ENCODE measurements at regions not wholly inside any gene's neighbourhood (a gene's known extent, or its start where the extent isn't known, plus 50 kb on each side); places are given as distances from the start of the nearest gene placed in this dataset.

DNA sequence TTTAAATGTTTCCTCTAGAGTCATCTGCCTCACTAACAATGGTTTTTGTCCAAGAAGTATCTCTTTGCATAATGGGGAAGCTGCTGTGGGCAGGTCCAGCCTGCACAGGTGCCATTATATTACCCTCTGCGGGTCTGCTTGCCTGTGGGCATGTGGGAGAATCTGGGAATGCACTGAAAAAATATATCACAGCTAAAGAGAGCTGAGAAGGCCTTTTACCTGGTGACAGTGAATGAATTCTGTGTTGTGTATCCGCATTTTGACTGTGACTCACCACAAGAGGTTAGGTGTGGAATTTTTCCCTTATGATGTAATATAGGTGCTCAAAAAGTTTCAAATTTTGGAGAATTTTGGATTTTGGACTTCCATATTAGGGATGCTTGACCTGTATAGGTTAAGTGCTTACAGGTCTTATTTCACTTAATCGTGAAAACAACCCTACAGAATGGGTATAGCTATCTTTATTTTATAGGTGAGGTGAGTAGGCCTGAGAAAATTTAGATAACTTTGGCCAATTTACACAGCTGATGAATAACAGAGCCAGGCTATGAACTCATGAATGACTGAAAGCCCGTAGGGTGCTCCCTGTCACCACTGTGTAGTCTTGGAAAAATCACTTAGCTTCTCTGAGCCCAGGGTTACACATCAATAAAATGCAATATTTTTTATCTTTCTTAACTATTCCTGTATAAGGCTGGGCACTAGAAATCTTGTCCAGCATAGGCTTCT lies 198.0 kb upstream of the EPHA5 start:
- no peak overlapping the region for H3K27ac ChIP-seq (ENCODE audit: low read length)
- H3K36me3 ChIP-seq (ENCODE audit: control insufficient read depth, insufficient read depth, low read length), result no peaks in the 10 kb centered on the region
- no peak overlapping the region for H3K4me3 ChIP-seq (ENCODE audit: low read length)
- H3K27me3 ChIP-seq (ENCODE audit: control insufficient read depth, insufficient read depth, low read length), result no peaks in the 10 kb centered on the region
- H3K9me3 ChIP-seq (replicated peaks; ENCODE audit: control insufficient read depth, low read depth, low read length), result no peaks in the 10 kb centered on the region
- no peaks in the 10 kb centered on the region for H3K4me1 ChIP-seq (ENCODE audit: control insufficient read depth, insufficient read depth, low read length)
- WGBS (ENCODE audit: insufficient coverage), result 73% methylated on average over 2 of the region's 4 CpGs
- no peak for DNase-seq

- no peak for DNase-seq
- no peaks in the 10 kb centered on the region for H3K36me3 ChIP-seq (ENCODE audit: control insufficient read depth, insufficient read depth, low read length)
- H3K27ac ChIP-seq (ENCODE audit: low read length), result no peak overlapping the region
- WGBS (ENCODE audit: insufficient coverage), result 78% methylated on average over 2 of the region's 4 CpGs
- no peak overlapping the region for H3K4me3 ChIP-seq (ENCODE audit: low read length)
- H3K9me3 ChIP-seq (replicated peaks; ENCODE audit: control insufficient read depth, low read depth, low read length), result no peaks in the 10 kb centered on the region
- H3K4me1 ChIP-seq (ENCODE audit: control insufficient read depth, insufficient read depth, low read length), result no peaks in the 10 kb centered on the region
- no peaks in the 10 kb centered on the region for H3K27me3 ChIP-seq (ENCODE audit: control insufficient read depth, insufficient read depth, low read length)
Observed at GRCh38 chr4:65865489-65865888, 195.2 kb upstream of the EPHA5 start.

DNA sequence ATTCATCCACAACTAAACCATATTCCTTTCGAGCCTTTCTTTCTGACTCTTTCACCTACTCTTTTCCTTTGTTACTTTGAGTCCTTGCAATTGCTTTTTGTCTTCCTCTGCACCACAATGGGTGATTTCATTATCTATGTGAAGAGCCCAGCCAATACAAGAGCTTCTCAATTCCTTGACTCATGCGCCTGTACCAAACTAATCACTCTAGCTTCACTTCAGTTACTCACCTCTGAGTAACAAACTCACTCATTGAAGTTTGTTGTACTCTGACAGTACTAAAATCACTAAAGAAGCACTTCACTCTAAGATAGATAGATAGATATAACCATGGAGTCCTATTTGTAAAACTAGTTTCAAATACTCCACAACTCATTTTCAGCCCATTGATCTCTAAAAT lies 191.7 kb upstream of the EPHA5 start:
- no CpG with 5 or more reads among the region's 2 CpGs for WGBS (ENCODE audit: insufficient coverage)

GRCh38 chr4:65845199-65845773 lies 175.0 kb upstream of the EPHA5 start:
- Histone ChIP-seq H3K27me3 (ENCODE audit: control insufficient read depth, insufficient read depth, low read length) (no peaks in the 10 kb centered on the region), H3K27ac (ENCODE audit: low read length) (no peak overlapping the region), H3K4me3 (ENCODE audit: low read length) (no peak overlapping the region), H3K9me3 (replicated peaks; ENCODE audit: control insufficient read depth, low read depth, low read length) (no peaks in the 10 kb centered on the region), H3K36me3 (ENCODE audit: control insufficient read depth, insufficient read depth, low read length) (no peaks in the 10 kb centered on the region), H3K4me1 (ENCODE audit: control insufficient read depth, insufficient read depth, low read length) (no peaks in the 10 kb centered on the region)
- WGBS (ENCODE audit: insufficient coverage), result 100% methylated on average over 1 of the region's 4 CpGs
- DNase-seq, result no peak

More for the DNA sequence above, 191.7 kb upstream of the EPHA5 start:
- Histone ChIP-seq H3K4me3 (ENCODE audit: low read length) (no peak overlapping the region), H3K4me1 (ENCODE audit: control insufficient read depth, insufficient read depth, low read length) (no peaks in the 10 kb centered on the region), H3K9me3 (replicated peaks; ENCODE audit: control insufficient read depth, low read depth, low read length) (no peaks in the 10 kb centered on the region), H3K36me3 (ENCODE audit: control insufficient read depth, insufficient read depth, low read length) (no peaks in the 10 kb centered on the region), H3K27ac (ENCODE audit: low read length) (no peak overlapping the region), H3K27me3 (ENCODE audit: control insufficient read depth, insufficient read depth, low read length) (no peaks in the 10 kb centered on the region)
- no peak for DNase-seq

DNA sequence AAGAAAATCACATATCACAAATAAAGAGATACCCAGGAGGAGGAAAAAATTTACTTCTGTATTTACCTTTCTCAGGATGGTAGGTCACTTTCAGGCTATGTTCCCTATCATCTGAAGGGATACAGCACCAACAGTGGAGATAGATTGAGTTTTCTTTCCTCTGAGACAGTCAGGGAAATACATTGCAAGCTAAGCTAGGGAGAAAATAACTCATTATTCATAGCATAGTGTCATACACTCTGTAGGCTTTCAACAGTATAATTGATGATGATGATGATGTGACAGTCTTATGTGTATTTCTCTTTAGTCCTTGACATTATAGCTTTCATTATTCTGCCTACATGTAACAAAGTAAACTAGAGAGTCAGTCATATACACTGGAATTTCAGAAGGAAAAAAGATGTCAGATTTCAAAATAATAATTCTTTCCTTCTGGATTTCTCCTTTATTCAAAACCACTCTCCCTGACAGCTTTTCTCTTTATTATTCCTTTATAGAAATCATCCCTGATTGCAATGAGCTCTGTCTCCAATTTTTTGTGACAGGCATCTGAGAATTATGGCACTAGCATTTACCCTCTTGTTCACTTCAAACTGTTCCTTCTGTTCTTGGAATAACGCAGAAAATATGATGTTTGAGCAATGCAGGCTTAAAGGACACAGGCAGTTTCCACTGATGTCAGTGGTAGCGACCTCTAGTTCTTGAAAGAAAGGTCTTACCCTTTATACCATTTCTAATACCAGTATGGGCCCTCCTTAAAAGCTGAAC lies 169.1 kb upstream of the EPHA5 start:
- Histone ChIP-seq H3K9me3 (replicated peaks; ENCODE audit: control insufficient read depth, low read depth, low read length) (no peaks in the 10 kb centered on the region), H3K4me1 (ENCODE audit: control insufficient read depth, insufficient read depth, low read length) (no peaks in the 10 kb centered on the region), H3K4me3 (ENCODE audit: low read length) (no peak overlapping the region), H3K27ac (ENCODE audit: low read length) (no peak overlapping the region), H3K27me3 (ENCODE audit: control insufficient read depth, insufficient read depth, low read length) (no peaks in the 10 kb centered on the region), H3K36me3 (ENCODE audit: control insufficient read depth, insufficient read depth, low read length) (no peaks in the 10 kb centered on the region)
- 20% methylated on average over 1 of the region's 2 CpGs for WGBS (ENCODE audit: insufficient coverage)
- no peak for DNase-seq

- H3K36me3 ChIP-seq (ENCODE audit: control insufficient read depth, insufficient read depth, low read length), result no peaks in the 10 kb centered on the region
- H3K27ac ChIP-seq (ENCODE audit: low read length), result no peak overlapping the region
- H3K4me1 ChIP-seq (ENCODE audit: control insufficient read depth, insufficient read depth, low read length), result no peaks in the 10 kb centered on the region
- no peak overlapping the region for H3K4me3 ChIP-seq (ENCODE audit: low read length)
- no peak for DNase-seq
- H3K9me3 ChIP-seq (replicated peaks; ENCODE audit: control insufficient read depth, low read depth, low read length), result no peaks in the 10 kb centered on the region
- no peaks in the 10 kb centered on the region for H3K27me3 ChIP-seq (ENCODE audit: control insufficient read depth, insufficient read depth, low read length)
Observed at GRCh38 chr4:65834707-65835106, 164.4 kb upstream of the EPHA5 start.

GRCh38 chr4:65831828-65832227 lies 161.5 kb upstream of the EPHA5 start:
- H3K27me3 ChIP-seq (ENCODE audit: control insufficient read depth, insufficient read depth, low read length), result no peaks in the 10 kb centered on the region
- no peak for DNase-seq
- no peaks in the 10 kb centered on the region for H3K4me1 ChIP-seq (ENCODE audit: control insufficient read depth, insufficient read depth, low read length)
- WGBS (ENCODE audit: insufficient coverage), result no CpG with 5 or more reads among the region's 6 CpGs
- H3K36me3 ChIP-seq (ENCODE audit: control insufficient read depth, insufficient read depth, low read length), result no peaks in the 10 kb centered on the region
- H3K4me3 ChIP-seq (ENCODE audit: low read length), result no peak overlapping the region
- no peaks in the 10 kb centered on the region for H3K9me3 ChIP-seq (replicated peaks; ENCODE audit: control insufficient read depth, low read depth, low read length)
- no peak overlapping the region for H3K27ac ChIP-seq (ENCODE audit: low read length)

DNA sequence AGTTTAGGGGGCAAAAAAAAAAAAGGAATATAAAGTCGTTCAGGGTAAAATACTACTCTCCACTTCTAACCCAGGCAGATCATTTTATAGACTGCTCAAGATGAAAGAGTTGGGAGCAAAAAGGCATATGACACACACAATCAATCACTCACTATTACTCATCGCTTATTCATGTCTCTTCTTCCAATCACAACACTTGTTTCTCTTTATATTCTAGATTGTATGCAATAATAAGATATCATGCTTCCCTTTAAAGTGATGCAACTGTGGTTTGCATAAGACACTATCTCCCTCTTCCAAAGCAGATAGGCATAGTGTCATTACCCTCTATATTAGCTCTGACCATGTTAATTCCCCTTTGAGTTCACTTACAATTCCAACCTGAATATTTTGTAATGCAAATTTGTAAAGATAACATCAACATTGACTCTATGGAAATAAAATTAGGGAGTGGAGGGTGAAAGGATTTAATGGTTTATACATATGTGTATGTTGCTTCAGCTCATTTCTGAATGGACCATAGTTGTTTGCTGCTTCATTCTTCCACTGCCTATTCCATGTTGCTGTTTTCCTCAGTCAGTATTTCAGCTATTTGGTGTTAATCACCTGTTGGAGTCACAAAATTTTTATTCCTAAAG lies 154.9 kb upstream of the EPHA5 start:
- Histone ChIP-seq H3K4me3 (ENCODE audit: low read length) (no peak overlapping the region), H3K9me3 (replicated peaks; ENCODE audit: control insufficient read depth, low read depth, low read length) (no peaks in the 10 kb centered on the region), H3K27me3 (ENCODE audit: control insufficient read depth, insufficient read depth, low read length) (no peaks in the 10 kb centered on the region), H3K27ac (ENCODE audit: low read length) (no peak overlapping the region), H3K4me1 (ENCODE audit: control insufficient read depth, insufficient read depth, low read length) (no peaks in the 10 kb centered on the region), H3K36me3 (ENCODE audit: control insufficient read depth, insufficient read depth, low read length) (no peaks in the 10 kb centered on the region)
- DNase-seq, result no peak
- WGBS (ENCODE audit: insufficient coverage), result no CpG with 5 or more reads among the region's 2 CpGs

GRCh38 chr4:65819192-65819591 lies 148.9 kb upstream of the EPHA5 start:
- H3K4me1 ChIP-seq (ENCODE audit: control insufficient read depth, insufficient read depth, low read length), result no peaks in the 10 kb centered on the region
- H3K4me3 ChIP-seq (ENCODE audit: low read length), result no peak overlapping the region
- no peaks in the 10 kb centered on the region for H3K36me3 ChIP-seq (ENCODE audit: control insufficient read depth, insufficient read depth, low read length)
- H3K27ac ChIP-seq (ENCODE audit: low read length), result no peak overlapping the region
- peaks cover 2% of the 10 kb centered on the region for H3K9me3 ChIP-seq (replicated peaks; ENCODE audit: control insufficient read depth, low read depth, low read length)
- H3K27me3 ChIP-seq (ENCODE audit: control insufficient read depth, insufficient read depth, low read length), result no peaks in the 10 kb centered on the region
- WGBS (ENCODE audit: insufficient coverage), result no CpG with 5 or more reads among the region's 1 CpG
- no peak for DNase-seq

DNA sequence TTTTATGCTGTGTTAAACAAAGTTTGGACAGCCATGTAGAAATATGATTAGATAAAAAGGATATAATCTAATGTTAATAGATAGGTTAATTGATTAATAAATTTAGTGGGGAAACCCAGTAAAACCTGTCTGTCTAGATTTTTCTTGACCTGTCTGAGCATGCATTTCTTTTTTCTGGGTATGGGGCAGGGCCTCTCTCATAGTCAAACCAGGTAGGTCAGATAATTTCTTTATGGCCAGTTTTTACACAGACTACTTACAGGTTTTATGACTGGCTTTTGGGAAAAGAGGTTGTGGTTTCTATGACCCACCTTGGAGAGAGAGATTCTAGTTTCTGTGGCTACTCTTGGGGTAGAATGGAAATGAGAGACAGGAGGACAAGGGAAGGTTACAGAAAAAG lies 135.6 kb upstream of the EPHA5 start:
- Histone ChIP-seq H3K27ac (ENCODE audit: low read length) (no peak overlapping the region), H3K36me3 (ENCODE audit: control insufficient read depth, insufficient read depth, low read length) (no peaks in the 10 kb centered on the region), H3K27me3 (ENCODE audit: control insufficient read depth, insufficient read depth, low read length) (no peaks in the 10 kb centered on the region), H3K9me3 (replicated peaks; ENCODE audit: control insufficient read depth, low read depth, low read length) (peaks cover 2% of the 10 kb centered on the region), H3K4me3 (ENCODE audit: low read length) (no peak overlapping the region), H3K4me1 (ENCODE audit: control insufficient read depth, insufficient read depth, low read length) (no peaks in the 10 kb centered on the region)
- no peak for DNase-seq

Data from muscle of leg (tissue), 3 donors.